ENCODE measurements at regions not wholly inside any gene's neighbourhood (a gene's known extent, or its start where the extent isn't known, plus 50 kb on each side); places are given as distances from the start of the nearest gene placed in this dataset.

DNA sequence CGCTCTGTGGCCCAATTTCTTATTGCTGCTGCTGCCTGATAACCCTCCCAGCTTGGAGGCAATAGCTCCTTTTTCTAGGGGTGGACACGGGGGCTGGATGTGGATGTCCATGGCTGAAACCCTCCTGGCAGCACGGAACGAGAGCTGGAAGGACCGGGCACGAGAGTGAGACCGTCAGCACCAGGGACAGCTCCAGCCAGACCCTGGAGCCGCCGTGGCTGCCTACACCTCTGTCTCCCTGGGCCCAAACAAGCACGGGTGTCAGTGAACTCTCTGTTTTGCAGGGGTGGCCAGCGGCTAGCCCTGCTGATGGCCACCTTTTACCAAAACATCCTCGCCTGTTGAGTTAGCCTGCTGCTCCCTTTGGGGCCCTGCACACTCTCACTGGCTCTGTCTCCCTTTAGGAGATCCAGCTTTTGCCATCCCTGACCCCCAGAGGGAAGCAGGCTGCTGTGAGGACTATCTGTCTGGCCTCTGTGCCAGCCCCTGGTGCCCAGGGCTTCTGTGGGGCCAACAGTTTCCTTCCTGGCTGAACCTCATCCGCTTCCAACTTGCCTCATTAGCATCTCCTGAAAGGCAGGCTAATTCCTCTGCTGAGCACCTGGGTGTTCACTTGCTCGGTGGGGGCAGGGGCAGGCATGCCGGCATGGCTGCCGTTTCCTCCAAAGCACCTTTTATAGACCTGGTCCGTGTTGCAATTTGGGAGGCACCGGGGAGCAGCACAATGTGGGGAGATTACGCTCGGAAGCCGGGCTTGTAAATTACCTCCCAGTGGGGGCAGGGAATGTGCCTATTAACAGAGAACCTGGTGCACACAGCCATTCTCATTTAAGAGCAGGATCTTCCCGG lies 118.1 kb downstream of the ENGASE start:
- peak; percentile 41 for DNase-seq (ENCODE audit: low read depth)

DNA sequence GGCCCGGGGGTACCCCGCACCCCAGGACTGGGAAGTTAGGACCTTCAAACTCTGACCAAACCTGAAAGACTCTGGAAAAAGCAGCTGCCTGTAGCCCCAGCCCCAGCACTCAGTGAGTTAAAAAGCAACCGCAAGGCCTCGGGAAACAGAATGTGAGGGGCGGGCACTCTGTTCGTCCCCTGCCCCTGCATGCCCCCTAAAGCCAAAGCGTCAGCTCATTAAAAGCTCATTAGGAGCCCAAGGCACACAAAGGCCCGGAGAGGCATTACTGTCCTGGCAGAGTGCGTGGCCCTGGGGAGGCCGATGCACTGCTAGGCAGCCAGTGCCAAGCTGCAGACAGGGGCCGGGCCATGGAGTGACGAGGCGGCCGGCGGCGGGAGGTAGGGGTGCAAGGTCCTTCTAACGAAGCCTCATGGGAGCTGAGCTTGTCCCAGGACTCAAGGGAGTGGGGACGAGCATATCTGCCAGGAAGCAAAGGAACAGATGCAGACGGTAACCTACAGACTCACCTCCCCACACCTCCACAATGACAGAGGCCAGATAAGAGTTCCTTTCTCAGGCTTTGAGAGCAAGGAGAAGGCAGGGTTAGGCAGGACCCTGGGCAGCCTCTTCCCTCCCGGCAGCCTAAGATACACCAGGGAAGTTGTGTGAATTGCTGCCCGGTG lies 116.8 kb downstream of the ENGASE start:
- no peak for DNase-seq (ENCODE audit: low read depth)

DNA sequence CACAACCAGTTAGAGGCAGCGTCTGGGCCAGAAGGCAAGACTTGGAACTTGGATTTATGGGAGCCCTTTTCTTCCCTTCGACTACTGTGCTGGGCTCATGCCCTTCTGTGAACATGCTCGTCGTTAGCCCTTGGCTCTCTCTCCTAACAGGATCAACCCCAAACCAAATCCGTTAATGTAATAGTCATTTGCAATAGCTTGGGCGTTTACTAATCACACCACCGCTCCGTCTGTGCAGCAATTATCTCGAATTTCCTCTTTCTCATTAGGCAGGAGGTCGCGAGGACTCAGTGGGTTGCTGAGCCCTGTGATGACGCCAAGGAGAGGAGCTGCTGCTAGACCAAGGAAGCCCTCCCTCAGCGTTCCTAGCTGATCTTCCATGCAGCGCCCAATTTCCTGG lies 114.7 kb downstream of the ENGASE start:
- DNase-seq (ENCODE audit: low read depth): no peak

DNA sequence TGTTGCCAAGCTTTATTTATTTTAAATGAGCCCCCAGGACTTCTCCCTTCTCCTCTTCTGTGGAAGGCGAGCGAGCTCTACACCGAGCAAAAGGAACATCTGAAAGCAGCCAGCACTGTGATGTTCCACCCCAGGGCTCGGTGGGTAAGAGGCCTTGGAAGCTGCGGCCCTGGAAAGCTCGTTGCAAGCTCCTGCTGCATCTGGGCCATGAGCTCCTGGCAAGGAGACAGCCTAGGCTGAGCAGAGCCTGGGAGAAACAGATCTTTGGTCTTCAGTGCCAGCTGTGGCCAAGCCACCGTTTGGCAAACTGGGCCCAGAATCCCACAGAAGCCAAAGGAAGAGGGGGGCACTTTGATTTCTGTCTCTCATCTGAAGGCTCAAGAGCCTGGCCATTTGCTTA lies 114.1 kb downstream of the ENGASE start:
- DNase-seq (ENCODE audit: low read depth): no peak

DNA sequence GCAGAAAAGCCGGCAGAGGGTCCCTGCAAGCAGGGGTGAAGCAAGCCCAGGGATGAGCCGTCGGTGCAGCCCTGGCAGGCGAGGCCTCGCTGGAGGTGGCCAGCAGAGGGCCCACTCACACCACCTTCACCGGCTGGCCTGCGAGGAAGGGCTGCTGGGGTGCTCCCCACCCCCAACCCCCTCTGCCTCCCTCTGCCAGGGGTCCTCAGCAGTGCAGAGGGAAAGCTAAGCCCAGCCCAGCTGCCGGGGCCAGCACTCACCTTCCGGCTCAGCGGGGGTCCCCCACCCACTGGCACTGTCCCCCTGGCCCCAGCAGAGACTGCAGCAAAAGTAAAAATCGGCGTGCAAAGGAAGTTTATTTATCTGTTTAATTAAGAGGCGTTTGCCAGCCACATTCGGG lies 113.4 kb downstream of the ENGASE start:
- peak; percentile 40 for DNase-seq (ENCODE audit: low read depth)

DNA sequence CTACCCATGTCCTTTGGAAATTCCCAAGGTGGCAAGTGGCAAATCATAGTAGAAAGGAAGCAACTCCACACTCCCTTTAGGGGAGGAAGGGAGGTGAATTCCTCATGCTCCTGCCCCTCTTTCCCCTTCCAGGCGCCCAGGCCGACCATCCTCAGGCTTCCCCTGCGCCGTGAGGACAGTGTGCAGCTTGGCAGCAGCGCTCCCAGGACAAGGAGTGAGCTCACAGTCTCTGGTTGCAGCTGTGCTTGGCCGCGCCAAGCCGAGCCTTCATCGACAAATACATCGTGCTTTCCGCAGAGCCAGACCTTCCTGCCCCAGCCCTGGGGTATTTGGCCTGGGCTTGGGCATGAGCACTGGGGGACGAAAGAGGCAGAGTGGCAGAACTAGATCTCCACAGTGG lies 112.6 kb downstream of the ENGASE start:
- no peak for DNase-seq (ENCODE audit: low read depth)

DNA sequence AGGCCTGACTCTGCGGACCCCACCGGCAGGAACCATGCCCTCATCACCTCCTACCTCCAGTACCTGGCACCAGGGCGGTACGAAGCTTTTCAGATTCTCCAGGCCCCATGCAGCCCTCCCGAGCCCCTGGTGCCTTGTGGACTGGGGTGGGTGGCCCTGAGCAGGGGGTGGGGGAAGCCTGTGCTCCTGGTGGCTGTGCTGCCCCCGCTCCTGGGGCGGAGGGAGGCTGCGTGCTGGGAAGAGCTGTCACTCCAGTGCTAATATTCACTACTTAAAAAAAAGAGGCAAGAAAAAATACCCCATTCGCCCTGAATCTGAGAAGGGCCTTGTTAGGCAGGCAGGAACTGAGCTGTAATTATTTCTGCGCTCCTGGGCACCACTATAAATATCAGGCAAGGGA lies 111.8 kb downstream of the ENGASE start:
- no peak for DNase-seq (ENCODE audit: low read depth)

DNA sequence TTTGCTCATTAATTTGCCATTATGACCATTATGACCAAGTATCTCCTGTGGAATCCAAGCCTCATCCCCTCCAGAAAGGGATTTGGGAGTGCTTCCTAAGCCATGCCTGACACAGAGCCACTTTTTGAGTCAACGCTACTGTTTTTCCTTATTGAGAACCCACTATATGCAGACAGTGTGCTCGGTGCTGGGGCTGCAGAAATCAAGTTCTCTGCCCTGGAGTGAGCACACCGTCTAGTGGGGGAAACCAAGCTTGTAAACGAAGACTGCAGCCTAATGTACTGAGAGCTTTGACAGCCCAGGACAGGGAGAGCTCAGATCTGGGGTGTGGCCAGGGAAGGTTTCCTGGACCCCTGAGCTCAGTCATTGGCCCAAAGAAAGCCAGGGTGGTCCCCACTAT lies 111.0 kb downstream of the ENGASE start:
- no peak for DNase-seq (ENCODE audit: low read depth)

DNA sequence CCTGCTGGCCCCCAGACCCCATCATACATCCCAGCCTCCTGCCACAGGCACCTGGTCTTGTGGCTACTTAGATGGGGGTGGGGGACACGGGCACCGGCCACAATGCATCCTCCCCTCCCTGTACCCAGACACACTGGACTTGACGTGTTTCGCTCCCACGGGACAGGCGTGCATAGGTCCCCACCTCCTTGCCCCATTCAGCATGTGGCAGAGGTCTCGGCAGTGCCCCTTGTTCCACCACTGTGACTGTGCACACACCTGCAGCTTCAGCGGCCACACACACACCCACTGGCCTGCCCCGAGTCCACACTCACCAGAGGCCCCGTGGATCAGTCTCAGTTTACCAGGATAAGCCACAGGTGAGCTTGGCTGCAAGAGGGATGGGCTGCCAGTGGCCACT lies 109.6 kb downstream of the ENGASE start:
- DNase-seq (ENCODE audit: low read depth): no peak

DNA sequence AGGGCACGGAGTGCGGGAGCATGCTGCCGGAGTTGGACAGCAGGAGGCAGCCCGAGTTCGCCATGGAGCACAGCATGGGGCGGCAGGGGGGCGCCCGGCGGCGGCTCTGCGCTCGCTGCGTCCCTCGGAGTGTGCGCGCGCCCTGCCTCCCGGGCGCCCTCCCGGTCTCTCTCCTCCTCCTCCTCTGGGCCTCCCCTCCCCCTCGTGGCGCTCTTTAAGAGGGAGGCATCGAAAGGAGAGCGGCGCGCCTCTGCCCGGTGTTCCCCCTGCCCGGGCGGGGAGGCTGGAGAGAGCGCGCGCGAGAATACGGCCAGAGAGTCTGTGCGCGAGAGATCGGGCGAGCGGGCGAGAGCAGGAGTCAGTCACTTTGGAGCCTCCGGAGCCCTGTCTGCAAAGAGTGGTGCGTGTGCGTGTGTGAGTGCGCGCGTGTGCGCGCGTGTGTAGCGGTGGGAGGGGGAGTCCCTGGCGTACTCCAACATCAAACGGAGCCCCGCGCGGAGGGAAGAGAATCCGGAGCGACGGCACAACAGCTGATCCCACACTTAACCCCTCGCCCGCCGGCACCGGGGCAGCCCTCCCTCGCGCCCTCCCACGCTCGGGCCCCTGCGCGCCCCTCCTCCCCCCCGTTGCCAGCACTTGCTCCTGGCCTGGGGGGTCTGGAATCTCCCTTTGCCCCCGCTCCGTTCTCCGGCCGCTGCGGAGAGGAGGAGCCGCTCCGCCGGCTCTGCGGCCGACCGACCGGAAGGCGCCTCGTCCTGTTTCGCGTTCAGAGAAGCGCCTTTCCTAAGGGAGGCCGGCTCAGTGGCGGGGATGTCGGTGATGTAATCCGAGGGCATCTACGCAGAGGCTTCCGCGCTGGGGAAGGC lies 108.9 kb downstream of the ENGASE start:
- no peak for DNase-seq (ENCODE audit: low read depth)

DNA sequence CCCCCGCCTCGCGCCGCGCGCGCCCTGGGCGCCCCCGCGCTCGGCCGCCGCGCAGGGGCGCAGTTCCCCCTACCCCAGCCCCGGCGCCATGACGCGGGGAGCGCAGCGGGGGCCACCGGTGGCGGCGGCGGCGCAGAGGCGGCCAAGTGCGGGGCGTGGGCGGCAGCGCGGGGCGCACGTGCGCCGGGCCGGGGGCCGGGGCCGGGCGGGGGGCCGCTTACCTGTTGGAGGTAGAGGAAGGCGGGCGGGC lies 108.3 kb downstream of the ENGASE start:
- no peak for DNase-seq (ENCODE audit: low read depth)

DNA sequence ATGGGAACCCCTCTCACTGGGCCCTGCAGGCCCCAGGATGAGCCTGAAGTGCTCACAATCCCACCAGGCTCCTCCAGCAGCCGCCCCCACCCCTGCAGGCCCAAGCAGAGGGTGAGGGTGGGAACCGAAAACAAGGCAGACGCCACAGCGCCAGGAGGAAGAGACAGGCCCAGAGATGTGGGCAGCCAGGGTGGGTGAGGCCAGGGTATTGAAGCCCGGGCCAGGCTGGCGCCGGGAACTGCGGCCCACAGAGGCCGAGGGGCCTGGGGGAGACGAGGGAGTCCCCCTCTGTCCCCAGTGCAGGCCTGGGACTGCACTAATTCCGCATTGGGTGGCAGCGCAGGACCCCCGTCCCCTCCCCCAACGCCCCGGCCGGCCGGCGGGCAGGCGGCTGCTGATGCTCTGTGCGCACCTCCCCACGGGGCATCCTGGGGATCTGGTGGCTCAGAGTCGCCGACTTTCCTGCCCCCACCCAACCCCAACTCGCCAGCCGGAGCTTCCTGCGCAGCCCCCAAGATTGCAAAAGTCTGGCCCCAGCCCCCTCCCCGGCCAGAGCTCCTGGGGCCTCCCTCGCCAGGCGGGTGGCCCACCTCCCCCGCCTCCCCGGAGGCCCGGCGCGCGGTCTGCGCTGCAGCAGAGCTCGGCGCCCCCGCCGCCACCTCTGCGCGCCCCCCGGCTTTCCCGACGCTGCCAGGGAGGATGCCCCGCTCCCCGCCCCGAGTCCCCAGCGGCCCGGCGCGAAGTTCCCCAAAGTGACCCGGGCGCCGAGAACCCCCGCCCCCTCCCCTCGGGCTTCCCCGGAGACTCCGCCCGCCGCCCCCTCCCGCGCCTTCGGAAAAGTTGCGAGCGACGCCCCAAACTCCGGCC lies 107.8 kb downstream of the ENGASE start:
- no peak for DNase-seq (ENCODE audit: low read depth)

DNA sequence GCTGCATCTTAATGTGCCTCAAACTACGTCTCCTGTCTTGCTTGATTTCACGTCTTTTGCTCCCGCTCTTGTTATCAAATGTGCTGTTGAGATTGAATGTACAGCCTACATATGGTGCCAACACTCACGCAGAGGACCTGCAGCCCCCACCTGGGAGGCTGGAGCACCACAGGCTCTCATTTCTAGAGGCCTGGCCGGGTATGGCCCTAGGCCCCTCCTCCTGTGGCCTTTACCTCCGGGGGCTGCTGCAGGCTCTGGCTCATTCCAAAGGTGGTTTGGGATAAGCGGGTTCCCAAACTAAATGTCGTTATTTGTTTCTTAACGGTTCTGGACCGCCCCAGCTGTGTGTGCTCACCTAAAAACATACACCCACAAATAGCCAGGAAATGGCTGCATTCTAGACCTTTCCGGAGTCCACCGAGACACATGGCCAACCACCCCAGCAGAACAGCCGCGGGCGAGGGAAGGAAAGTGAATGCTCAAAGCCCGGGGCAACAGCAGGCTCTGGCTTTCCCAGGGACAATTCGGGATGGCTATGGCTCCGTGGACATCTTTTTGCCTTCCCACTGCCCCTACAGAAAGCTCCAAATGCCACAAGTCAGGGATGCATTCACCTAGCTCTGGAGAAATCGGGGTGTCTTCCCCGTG lies 105.9 kb downstream of the ENGASE start:
- no peak for DNase-seq (ENCODE audit: low read depth)

DNA sequence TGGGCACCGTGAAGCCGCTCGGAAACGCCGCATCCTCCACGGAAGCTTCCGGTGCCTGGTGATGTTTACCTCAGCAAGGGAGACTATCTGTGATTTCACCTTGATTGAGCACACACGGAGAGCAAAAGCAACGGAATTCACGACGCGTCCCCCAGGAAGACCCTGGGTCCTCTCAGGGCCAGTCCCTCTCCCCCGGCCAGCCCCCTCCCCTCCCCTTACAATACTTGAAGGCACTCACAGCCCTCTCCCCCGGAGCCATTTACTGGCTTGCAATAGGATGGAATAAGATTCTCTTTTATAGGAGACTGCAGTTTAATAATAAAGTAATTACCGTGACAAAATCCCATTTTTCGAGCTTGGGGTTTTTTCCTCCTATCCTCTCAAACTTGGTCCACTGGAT lies 104.7 kb downstream of the ENGASE start:
- no peak for DNase-seq (ENCODE audit: low read depth)

DNA sequence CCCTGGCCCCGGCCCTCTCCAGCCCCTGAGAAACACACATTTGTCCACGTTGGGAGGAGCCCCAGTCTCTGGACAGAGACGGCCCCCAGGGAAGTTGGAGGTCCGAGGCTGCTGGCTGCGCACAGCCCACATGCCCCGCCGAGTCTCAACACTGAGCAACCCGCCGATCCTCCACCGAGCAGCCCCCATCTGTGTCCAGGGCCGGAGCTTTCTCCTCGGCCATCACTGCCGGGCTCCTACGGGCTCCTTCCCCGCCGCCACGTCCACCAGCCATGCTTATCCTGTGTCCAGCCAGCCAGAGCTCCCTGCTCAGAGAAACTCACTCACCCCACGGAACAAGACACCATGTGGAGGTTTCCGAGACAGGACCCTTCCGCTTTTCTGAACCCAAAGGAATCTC lies 103.3 kb downstream of the ENGASE start:
- DNase-seq (ENCODE audit: low read depth): no peak

DNA sequence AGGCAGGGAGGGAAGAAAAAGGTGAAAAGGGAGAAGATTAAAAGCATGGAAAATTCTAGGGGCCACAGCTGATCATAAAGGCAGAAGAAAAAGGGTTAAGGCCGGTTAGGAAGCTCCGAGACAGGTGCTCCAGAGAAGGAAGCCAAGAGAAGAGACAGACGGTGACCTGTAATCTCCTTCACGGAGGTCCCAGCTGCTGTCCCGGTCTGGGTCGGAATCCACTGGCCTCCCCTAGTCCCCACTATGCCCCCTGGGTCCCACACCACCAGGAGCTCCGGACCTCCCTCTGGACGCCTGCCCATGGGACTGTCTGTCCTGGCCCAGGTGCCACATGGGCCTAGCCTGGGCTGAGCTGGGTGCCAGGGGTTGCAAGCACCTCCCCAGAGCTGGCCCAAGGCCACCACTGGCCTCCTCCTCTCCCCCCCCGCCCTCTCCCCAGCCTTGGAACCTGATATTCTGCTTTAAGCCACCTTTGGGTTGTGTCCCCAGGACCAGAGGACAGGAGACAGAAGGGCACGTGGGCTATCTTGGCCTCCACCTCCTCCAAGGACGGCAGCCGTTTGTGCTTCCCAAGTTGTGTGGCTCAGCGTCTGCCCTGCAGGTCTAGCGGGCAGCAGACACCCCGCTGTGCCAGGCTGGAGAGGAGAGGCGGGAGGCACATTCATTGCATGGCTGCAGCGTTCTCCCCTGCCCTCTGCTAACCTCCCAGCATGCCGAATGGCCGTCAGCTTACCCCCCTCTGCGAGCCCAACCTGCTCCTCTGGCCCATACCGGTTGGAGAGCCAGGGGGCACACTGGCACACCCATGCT lies 102.4 kb downstream of the ENGASE start:
- DNase-seq (ENCODE audit: low read depth): no peak

DNA sequence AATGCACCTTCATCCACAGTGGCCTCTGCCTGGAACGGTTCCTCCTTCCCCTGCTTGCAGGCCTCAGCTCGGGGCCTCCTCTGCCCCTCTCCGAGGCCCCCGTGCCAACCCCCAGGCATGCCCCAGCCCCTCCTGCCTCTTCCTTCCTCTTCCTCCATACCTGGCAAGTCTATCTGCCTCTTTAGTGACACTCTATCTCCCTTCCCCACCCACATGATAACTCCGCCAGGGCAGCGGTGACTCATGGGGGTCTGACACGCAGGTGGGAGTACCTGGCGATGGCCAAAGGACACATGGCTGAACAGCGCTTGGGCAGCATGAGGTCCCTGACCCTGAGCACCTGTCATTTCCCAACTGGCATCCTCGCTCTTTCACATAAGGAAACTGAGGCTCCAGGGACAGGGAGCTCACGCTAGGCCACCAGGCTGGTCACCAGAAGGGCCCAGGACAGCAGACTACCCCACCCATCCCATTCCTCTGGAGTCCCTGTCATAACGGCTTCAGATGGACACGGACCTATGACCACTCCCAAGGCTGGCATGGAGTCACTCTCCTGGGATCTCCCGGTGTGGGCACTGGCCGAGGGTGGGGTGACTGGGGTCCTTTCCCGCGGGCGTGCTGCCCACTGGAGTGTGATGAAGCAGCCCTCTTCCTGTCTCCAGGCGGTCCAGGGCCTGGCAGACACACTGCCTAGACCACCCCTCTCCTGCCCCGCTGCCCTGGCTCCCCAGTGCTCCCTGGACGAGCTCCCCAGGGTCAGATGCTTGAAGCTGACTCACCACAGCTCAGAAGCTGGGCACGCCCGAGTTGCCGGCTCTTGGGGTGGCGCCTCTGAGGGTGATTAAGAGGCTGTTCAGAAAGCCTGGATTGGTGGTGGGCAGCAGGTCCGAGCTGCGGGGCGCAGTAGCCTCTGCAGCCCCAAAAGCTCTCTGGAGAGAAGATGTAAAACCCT lies 100.6 kb downstream of the ENGASE start:
- DNase-seq (ENCODE audit: low read depth): peak; percentile 57

DNA sequence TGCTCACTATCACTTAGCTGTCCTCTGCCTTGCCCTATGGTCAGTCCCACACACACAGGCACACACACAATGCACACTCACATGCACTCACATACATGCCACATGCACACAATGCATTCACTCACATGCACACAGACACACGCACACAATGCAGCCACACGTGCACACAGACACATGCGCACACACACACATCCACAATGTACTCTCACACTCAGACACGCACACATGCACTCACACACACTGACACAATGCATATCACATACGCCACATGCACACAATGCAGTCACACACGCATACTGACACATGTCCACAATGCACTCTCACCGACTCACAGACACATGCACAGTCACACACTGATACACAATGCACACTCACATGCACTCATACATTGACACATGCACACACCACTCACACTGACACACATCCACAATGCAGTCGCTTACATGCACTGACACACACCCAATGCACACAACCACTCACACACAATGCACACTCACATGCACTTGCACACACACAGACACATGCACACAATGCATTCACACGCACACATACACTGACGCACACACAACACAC lies 99.7 kb downstream of the ENGASE start:
- no peak for DNase-seq (ENCODE audit: low read depth)

DNA sequence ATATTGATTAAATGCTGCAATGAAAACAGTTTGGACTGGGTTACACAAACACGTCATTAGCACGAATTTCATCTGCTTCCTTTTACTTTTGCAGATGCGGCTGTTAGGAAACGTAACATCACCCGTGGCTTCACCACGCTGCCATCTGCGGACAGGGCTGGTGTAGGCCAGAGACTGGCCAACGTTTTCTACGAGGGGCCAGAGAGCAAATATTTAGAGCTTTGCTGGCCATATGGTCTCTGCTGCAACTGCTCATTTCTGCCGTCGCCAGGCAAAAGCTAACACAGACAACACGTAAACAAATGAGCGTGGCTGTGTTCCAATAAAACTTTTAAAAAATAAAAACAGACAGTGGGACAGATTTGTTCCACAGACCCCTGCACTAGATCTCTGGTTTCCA lies 96.6 kb downstream of the ENGASE start:
- no peak for DNase-seq (ENCODE audit: low read depth)
